Right cardiac atrium (tissue), 5 donors: ENCODE measurements at regions not wholly inside any gene's neighbourhood (a gene's known extent, or its start where the extent isn't known, plus 50 kb on each side); places are given as distances from the start of the nearest gene placed in this dataset.
"Not testable (repeated sequence)": the region's sequence is repeated elsewhere in the genome, so short reads cannot be mapped to it uniquely, and the experiment has no call there.

Experiments used
- ATAC-seq, 2 donors: fragments of 200-7000 bp; cut with Tn5 transposase; one replicate each; pipeline versions ENCODE4 v1.8.0 to v1.9.1; 2020; ENCODE audit warnings: moderate library complexity in 2 of 2, mild to moderate bottlenecking in 1 of 2
- DNase-seq, 3 donors: peaks; one replicate each; pipeline ENCODE4 v3.0.0-alpha.2; 2020
- H3K27ac ChIP-seq: one replicate; pipeline ENCODE4 v1.5.1; 2013; ENCODE audit warnings: mild to moderate bottlenecking, low read length, control low read depth, moderate library complexity
- H3K27me3 ChIP-seq: one replicate; pipeline ENCODE4 v1.6.1; 2013; ENCODE audit not compliant: control insufficient read depth, insufficient read depth
- H3K4me1 ChIP-seq: one replicate; pipeline ENCODE4 v1.6.1; 2013; ENCODE audit warnings: low read length; ENCODE audit not compliant: control insufficient read depth, insufficient read depth
- H3K4me3 ChIP-seq: one replicate; pipeline ENCODE4 v1.5.1; 2013; ENCODE audit warnings: low read length, control low read depth
- H3K9me3 ChIP-seq: one replicate; pipeline ENCODE4 v1.6.1; 2013; ENCODE audit warnings: low read length; ENCODE audit not compliant: control insufficient read depth
- WGBS: extraction: QIAGEN DNeasy Blood & Tissue Kit; methylation state at CpG from one replicate; pipeline ENCODE4 v1.1.7; 2013; 5-methylcytosine and 5-hydroxymethylcytosine counted together
- intact Hi-C, 4 donors: fragments of 100-400 bp; cut with DNase I; formaldehyde crosslinking; loops; one replicate each; pipeline versions ENCODE4 v1.11.0 to v1.14.0; 2022 to 2023
- donor health status: healthy with polysubstance abuse.
- donor health status: DM: no; HTN: yes; CAD: no.
- donor health status: DM: no; HTN: no; CAD: no.
- donor health status: DM: no; HTN: yes; CAD: no; lungs with severe emphysema.
- donor health status: DM: yes; HTN: yes; CAD: no.

DNA sequence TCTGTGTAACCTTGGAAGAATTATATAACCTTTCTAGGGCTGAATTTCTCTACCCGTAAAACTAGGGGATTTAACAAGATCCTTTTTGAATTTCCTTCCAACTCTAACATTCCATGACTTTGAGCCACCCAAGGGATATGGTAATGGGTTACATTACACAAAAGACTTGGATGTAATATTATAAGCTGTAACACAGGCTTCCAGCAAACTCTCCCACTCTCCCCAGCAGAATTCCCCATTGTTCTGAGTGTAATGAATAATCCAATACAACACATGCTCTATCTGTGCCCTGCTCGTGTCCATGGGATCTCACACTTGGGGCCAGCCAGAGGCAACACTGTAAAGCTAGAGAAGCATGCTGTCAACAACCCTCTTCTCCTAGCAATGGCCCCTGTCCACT lies 790.6 kb upstream of the AUTS2 start:
- Histone ChIP-seq H3K27ac (no peak overlapping the region), H3K4me3 (no peak overlapping the region), H3K27me3 (no peaks in the 10 kb centered on the region), H3K4me1 (no peaks in the 10 kb centered on the region), H3K9me3 (no peaks in the 10 kb centered on the region)
- intact Hi-C loops, result no loop called here
- ATAC-seq (no peak), DNase-seq (no peak)
- 54% methylated on average over 2 of the region's 2 CpGs for WGBS

DNA sequence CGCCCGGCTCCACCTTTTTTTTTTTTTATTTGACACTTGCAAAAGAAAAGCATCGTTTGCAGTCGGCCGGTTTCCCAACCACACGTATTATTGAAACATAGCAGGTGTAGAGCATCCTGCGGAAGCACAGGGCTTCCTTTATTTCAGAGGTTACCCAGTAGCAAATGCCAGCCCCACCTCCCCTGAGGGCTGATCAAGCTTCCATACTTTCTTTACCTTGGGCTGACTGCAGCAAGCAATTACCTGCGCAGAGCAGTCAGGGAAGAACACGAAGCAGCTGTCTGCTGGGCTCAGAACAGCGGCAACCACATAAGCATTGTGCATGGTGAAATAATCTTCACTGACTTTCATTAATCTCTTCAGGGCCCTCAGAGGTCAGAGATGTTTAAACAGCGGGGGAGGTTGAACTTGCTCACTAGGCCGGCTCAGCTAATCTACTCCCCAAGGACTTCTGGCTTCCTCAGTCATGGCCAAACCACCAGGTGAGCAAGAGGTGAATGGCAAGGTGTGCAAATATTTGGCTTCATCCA lies 784.7 kb upstream of the AUTS2 start:
- Histone ChIP-seq H3K27me3 (no peaks in the 10 kb centered on the region), H3K27ac (no peak overlapping the region), H3K4me3 (no peak overlapping the region), H3K9me3 (no peaks in the 10 kb centered on the region), H3K4me1 (no peaks in the 10 kb centered on the region)
- ATAC-seq (no peak), DNase-seq (no peak)
- intact Hi-C loops, result no loop called here
- 81% methylated on average over 12 of the region's 12 CpGs for WGBS

DNA sequence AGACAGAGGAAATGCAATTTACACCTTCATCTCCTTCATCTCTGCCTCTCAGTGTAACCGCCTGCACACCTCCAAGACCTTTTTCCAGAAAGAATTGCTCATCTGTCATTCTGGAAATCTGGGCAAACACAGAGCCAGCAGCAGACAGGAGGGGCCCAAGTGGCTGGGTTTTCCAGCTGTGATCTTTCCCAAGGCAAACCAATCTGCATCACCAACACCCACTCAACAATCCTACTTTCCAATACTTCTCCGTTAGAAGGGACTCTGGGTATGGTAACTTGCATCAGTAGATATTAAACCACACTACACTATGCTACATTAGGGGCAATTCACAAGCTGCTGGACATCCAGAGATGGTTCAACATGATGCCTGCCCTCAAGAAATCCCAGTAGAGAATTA lies 781.8 kb upstream of the AUTS2 start:
- intact Hi-C loops, result no loop called here
- no peak for DNase-seq
- WGBS, result 85% methylated on average over 2 of the region's 2 CpGs
- no peaks in the 10 kb centered on the region for H3K4me1 ChIP-seq
- H3K9me3 ChIP-seq, result no peaks in the 10 kb centered on the region
- no peak overlapping the region for H3K4me3 ChIP-seq
- H3K27me3 ChIP-seq, result no peaks in the 10 kb centered on the region
- H3K27ac ChIP-seq, result no peak overlapping the region
- ATAC-seq, result no peak

DNA sequence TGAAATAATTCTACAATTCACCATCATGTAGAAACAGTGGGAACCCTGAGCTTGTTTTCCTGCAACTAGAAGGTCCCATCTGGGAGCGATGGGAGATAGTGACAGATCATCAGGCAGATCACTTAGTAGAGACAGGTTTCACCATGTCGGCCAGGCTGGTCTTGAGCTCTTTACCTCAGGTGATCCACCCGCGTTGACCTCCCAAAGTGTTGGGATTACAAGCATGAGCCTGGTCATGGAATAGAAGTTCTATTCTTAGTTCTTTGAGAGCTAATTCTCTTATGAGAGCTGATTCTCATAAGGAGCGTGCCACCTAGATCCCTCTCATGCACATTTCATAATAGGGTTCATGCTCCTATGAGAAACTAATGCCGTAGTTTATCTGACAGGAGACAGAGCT lies 778.0 kb upstream of the AUTS2 start:
- Histone ChIP-seq H3K4me1 (no peaks in the 10 kb centered on the region), H3K27ac (no peak overlapping the region), H3K27me3 (no peaks in the 10 kb centered on the region), H3K9me3 (no peaks in the 10 kb centered on the region), H3K4me3 (no peak overlapping the region)
- intact Hi-C loops, result no loop called here
- WGBS, result 82% methylated on average over 6 of the region's 6 CpGs
- DNase-seq (no peak), ATAC-seq (no peak)

DNA sequence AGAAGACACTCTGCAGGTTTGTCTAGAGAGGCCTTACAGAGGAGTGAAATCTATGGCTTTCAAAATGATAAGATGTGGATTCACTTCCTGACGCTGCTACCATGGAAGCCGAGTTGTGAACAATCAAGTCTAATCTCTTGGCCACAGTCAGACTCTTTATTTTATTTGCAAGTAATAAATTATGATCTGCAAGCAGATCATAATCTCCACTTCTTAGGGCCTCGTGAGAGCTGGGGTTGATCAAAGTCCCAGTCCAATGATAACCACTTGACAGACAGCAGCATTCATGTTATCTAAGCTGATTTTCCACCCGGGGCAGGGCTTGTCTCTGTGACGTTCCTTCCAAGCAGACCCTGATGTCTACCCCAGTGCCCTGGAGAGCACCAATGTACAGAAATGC lies 776.4 kb upstream of the AUTS2 start:
- WGBS, result 42% methylated on average over 5 of the region's 5 CpGs
- Histone ChIP-seq H3K4me3 (no peak overlapping the region), H3K27ac (no peak overlapping the region), H3K4me1 (no peaks in the 10 kb centered on the region), H3K27me3 (no peaks in the 10 kb centered on the region), H3K9me3 (no peaks in the 10 kb centered on the region)
- intact Hi-C loops, result no loop called here
- DNase-seq, result no peak
- no peak for ATAC-seq

DNA sequence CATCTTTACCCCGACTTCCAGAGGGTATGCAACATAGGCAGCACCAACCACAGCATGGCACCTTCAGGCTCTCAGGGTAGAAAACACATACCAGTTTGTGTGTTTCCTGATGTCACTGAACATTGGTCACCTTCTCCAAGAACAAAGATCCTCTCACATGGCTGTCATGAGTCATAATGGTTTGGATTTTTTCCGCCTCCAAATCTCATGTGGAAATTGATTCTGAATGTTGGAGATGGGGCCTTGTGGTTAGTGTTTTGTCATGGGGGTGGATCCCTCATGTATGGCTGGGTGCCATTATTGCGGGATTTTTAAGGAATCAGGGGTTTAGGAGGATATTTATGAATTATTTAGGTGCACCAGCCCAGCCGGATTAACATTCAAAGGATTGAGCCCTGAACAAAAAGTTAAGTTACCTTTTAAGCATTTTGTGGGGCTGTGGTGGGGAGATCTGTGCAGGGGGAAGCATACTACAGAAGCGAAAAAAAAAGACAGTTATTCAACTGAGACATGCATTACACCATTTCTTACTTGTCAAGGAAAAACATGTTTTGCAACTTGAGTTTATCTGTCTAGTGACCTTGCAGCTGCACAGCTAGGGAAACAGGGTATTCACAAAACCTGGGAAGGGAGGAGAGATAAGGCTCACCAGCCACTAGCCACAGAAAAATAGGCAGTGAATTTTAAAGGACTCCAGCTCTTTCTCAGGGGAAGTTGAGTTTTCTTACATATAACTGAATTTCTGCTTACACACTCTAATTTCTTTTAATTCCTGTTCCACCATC lies 774.1 kb upstream of the AUTS2 start:
- DNase-seq (no peak), ATAC-seq (no peak)
- Histone ChIP-seq H3K27me3 (no peaks in the 10 kb centered on the region), H3K4me3 (no peak overlapping the region), H3K4me1 (no peaks in the 10 kb centered on the region), H3K27ac (no peak overlapping the region), H3K9me3 (no peaks in the 10 kb centered on the region)
- 83% methylated on average over 5 of the region's 5 CpGs for WGBS
- intact Hi-C loops, result no loop called here

DNA sequence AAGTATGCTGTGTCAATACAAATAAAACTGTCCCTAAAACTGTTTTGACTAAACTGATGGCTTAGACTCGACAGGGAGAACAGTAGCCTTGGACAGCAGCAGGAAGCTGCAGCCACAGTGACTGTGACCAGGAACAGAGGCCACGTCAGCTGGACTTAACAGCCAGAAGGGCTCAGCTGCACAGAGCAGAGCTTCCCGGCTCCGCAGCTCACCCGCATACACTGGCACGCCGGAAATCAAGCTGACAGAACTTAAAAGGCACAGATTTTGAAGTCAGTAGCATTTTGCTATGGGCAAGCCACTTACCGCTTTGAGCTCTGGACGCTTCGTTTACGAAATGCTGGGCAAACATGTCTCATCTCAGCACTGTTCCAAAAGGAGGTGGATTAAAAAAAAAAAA lies 769.7 kb upstream of the AUTS2 start:
- intact Hi-C loops, result no loop called here
- no peak for DNase-seq
- no peak overlapping the region for H3K27ac ChIP-seq
- no peaks in the 10 kb centered on the region for H3K27me3 ChIP-seq
- ATAC-seq, result no peak
- H3K9me3 ChIP-seq, result no peaks in the 10 kb centered on the region
- no peak overlapping the region for H3K4me3 ChIP-seq
- 74% methylated on average over 11 of the region's 11 CpGs for WGBS
- no peaks in the 10 kb centered on the region for H3K4me1 ChIP-seq

DNA sequence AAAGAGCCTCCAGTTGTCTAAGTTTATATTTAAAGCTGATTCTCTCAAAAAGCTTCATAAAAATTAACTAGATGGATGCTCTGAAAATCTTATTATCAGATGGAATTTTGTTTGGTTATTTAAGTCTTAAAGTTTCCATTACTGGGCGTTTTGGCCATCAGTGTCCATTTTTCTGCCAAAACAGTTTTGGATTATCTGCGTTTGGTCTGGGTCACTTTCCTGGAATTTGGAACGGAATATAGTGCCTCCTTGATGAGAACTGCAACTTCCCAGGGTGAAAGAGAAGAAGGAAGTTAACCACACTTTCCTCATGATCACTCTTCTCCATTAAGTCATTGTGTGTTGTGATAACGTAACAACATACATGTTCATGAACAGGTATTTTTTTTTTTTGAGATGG lies 764.9 kb upstream of the AUTS2 start:
- no peak for ATAC-seq
- Histone ChIP-seq H3K9me3 (no peaks in the 10 kb centered on the region), H3K27ac (no peak overlapping the region), H3K4me3 (no peak overlapping the region), H3K27me3 (no peaks in the 10 kb centered on the region), H3K4me1 (no peaks in the 10 kb centered on the region)
- WGBS, result 44% methylated on average over 4 of the region's 4 CpGs
- intact Hi-C loops, result no loop called here
- no peak for DNase-seq

DNA sequence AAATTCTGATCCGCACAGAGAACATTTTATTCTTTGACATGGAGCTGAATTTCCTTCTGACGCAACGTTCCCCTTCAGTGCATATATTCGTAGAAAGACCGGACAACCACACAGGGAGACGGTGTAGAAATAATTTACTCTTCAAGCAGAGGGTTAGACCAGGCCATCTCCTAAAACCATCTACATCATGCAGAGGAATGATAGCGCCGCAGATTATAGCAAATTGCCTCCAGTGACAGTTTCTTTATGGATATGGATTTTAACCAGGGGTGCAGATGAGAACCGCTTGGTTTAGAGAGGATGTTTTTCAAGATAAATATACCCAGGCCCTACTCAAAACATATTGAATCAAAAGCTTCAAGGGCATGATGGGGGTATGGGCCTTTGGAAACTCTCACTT lies 759.3 kb upstream of the AUTS2 start:
- no peak overlapping the region for H3K27ac ChIP-seq
- H3K27me3 ChIP-seq, result no peaks in the 10 kb centered on the region
- ATAC-seq (no peak), DNase-seq (no peak)
- 95% methylated on average over 9 of the region's 9 CpGs for WGBS
- no peaks in the 10 kb centered on the region for H3K4me1 ChIP-seq
- intact Hi-C loops, result no loop called here
- H3K9me3 ChIP-seq, result no peaks in the 10 kb centered on the region
- no peak overlapping the region for H3K4me3 ChIP-seq

DNA sequence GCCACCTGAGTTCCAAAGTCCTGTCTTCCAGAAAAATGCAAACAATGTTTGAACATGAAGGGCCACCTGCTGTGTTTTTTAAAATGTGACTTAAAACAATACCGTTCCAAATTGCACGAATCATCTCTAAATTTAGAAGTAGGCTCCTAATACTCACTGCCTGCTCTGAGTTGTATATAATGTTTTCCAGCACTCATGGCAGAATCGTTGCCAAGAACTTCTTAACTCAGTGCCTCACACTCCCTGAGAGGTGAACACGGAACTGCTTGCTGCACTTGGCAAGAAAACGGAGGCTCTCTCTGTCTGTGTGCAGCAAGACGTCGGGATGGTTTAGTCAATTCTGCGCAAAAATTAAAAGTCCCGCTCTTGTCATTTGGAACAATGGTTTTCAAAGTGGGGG lies 757.3 kb upstream of the AUTS2 start:
- H3K9me3 ChIP-seq, result no peaks in the 10 kb centered on the region
- intact Hi-C loops, result no loop called here
- DNase-seq (no peak), ATAC-seq (peak; percentile 29 to 31)
- H3K27me3 ChIP-seq, result no peaks in the 10 kb centered on the region
- WGBS, result 47% methylated on average over 9 of the region's 9 CpGs
- no peaks in the 10 kb centered on the region for H3K4me1 ChIP-seq
- no peak overlapping the region for H3K4me3 ChIP-seq
- no peak overlapping the region for H3K27ac ChIP-seq

DNA sequence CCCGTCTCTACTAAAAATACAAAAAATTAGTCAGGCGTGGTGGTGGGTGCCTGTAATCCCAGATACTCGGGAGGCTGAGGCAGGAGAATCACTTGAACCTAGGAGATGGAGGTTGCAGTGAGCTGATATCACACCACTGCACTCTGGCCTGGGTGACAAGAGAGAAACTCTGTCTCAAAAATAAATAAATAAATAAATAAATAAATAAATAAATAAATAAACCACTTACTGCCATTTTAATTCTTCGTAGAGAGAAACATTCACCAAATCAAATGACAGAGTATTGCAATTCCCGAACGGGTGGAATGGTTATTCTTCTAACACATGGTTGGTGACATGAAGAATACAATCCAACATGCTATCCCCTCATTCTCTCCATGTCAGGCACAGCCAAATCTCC lies 754.3 kb upstream of the AUTS2 start:
- ATAC-seq, H3K4me3 ChIP-seq, H3K27me3 ChIP-seq, H3K27ac ChIP-seq, DNase-seq, H3K4me1 ChIP-seq, H3K9me3 ChIP-seq, intact Hi-C loops: not testable (repeated sequence)
- 91% methylated on average over 6 of the region's 6 CpGs for WGBS
